Transverse colon (tissue), 4 donors: ENCODE measurements at regions not wholly inside any gene's neighbourhood (a gene's known extent, or its start where the extent isn't known, plus 50 kb on each side); places are given as distances from the start of the nearest gene placed in this dataset.
"Not testable (repeated sequence)": the region's sequence is repeated elsewhere in the genome, so short reads cannot be mapped to it uniquely, and the experiment has no call there.

Experiments used
- DNase-seq: peaks from one replicate; pipeline ENCODE4 v3.0.0-alpha.2; 2019
- H3K27ac ChIP-seq, 4 donors: fragments of 200-600 bp; sonication (generic); 2 replicates each; pipeline ENCODE4 v1.5.1; 2016 to 2018; ENCODE audit warnings: inconsistent platforms in 4 of 4
- H3K27me3 ChIP-seq: fragments of 200-600 bp; sonication (generic); 2 replicates; pipeline ENCODE4 v1.5.1; 2017; ENCODE audit warnings: inconsistent platforms
- H3K36me3 ChIP-seq, 4 donors: fragments of 200-600 bp; sonication (generic); 2 replicates each; pipeline ENCODE4 v1.5.1; 2017 to 2019; ENCODE audit warnings: inconsistent platforms in 4 of 4
- H3K4me1 ChIP-seq, 4 donors: fragments of 200-600 bp; sonication (generic); 2 replicates each; pipeline ENCODE4 v1.5.1; 2017 to 2020; ENCODE audit warnings: inconsistent platforms in 4 of 4
- H3K4me3 ChIP-seq, 4 donors: fragments of 200-600 bp; sonication (generic); 1 replicate in 1 of 4; 2 replicates in 3 of 4; pipeline versions ENCODE4 v1.5.1 to v1.6.1; 2017 to 2019; ENCODE audit warnings: inconsistent platforms in 4 of 4
- H3K9me3 ChIP-seq, 2 donors: fragments of 200-600 bp; sonication (generic); 2 replicates each; pipeline ENCODE4 v1.5.1; 2017 to 2019; ENCODE audit warnings: inconsistent platforms in 2 of 2
- EP300 ChIP-seq: sonication (generic); formaldehyde crosslinking; IDR thresholded peaks from one replicate; pipeline ENCODE4 v1.6.1; 2017; ENCODE audit warnings: antibody characterized with exemption, low read depth
- POLR2A ChIP-seq: fragments of 450-650 bp; IDR thresholded peaks from one replicate; pipeline ENCODE4 v1.6.1; 2016; ENCODE audit warnings: antibody characterized with exemption, mild to moderate bottlenecking, moderate library complexity
- POLR2AphosphoS5 ChIP-seq, 3 donors: sonication (generic); formaldehyde crosslinking; IDR thresholded peaks; one replicate each; pipeline ENCODE4 v1.6.1; 2016; ENCODE audit warnings: antibody characterized with exemption in 3 of 3
- WGBS, 2 donors: methylation state at CpG; one replicate each; pipeline ENCODE4 v1.1.5; 2018; ENCODE audit warnings: low coverage in 1 of 2; 5-methylcytosine and 5-hydroxymethylcytosine counted together
- in situ Hi-C, 4 donors: fragments of 200-750 bp; cut with MboI; loops; one replicate each; pipeline versions ENCODE4 v1.15.0 to v1.15.1; 2017; ENCODE audit warnings: low sequenced_read_pairs in 3 of 4, low pct_ligation_motif_present in 1 of 4, low pct_unique_long_range_greater_than_20kb in 1 of 4
- intact Hi-C: fragments of 100-400 bp; cut with DNase I; formaldehyde crosslinking; loops from one replicate; pipeline ENCODE4 v1.15.1; 2023; ENCODE audit warnings: low total_unique reads
- TF ChIP-seq, protein P1 (sequence below), 5 experiments: fragments of 200-600 bp in 3 of 5; fragments of 450-650 bp in 2 of 5; sonication (generic) in 3 of 5; IDR thresholded peaks; 1 replicate in 2 of 5; 2 replicates in 3 of 5; pipeline ENCODE4 v1.5.1; 2016 to 2017; ENCODE audit warnings: antibody characterized with exemption in 5 of 5, inconsistent platforms in 3 of 5, mild to moderate bottlenecking in 2 of 5, moderate library complexity in 1 of 5

GRCh38 chr5:71816307-71816706 is 97.2 kb downstream of the CARTPT start:
- Histone ChIP-seq H3K27ac (no peak overlapping the region), H3K9me3 (peaks cover 6% of the 10 kb centered on the region in 2 donors), H3K36me3 (no peaks in the 10 kb centered on the region), H3K4me1 (no peaks in the 10 kb centered on the region), H3K4me3 (no peak overlapping the region), H3K27me3 (no peaks in the 10 kb centered on the region)
- DNase-seq, result no peak
- WGBS, 2 donors, result 41 to 64% methylated on average over 3 to 4 of the region's 4 CpGs
- in situ Hi-C loops, result no loop called here
- TF ChIP-seq, protein P1, sequence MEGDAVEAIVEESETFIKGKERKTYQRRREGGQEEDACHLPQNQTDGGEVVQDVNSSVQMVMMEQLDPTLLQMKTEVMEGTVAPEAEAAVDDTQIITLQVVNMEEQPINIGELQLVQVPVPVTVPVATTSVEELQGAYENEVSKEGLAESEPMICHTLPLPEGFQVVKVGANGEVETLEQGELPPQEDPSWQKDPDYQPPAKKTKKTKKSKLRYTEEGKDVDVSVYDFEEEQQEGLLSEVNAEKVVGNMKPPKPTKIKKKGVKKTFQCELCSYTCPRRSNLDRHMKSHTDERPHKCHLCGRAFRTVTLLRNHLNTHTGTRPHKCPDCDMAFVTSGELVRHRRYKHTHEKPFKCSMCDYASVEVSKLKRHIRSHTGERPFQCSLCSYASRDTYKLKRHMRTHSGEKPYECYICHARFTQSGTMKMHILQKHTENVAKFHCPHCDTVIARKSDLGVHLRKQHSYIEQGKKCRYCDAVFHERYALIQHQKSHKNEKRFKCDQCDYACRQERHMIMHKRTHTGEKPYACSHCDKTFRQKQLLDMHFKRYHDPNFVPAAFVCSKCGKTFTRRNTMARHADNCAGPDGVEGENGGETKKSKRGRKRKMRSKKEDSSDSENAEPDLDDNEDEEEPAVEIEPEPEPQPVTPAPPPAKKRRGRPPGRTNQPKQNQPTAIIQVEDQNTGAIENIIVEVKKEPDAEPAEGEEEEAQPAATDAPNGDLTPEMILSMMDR (IDR thresholded peaks at IDR 0.05), result no peak
- TF ChIP-seq POLR2AphosphoS5 (IDR thresholded peaks at IDR 0.05) (no peak), EP300 (no peak), POLR2A (no peak)
- intact Hi-C loops, result no loop called here

- TF ChIP-seq POLR2AphosphoS5 (IDR thresholded peaks at IDR 0.05), result no peak
- no peak for TF ChIP-seq POLR2A
- TF ChIP-seq, protein P1 (IDR thresholded peaks at IDR 0.05), result no peak
- no peak for TF ChIP-seq EP300
- intact Hi-C loops, result no loop called here
- Histone ChIP-seq H3K4me3 (no peak overlapping the region), H3K27me3 (no peaks in the 10 kb centered on the region), H3K27ac (no peak overlapping the region), H3K36me3 (no peaks in the 10 kb centered on the region), H3K9me3 (peaks cover 6% of the 10 kb centered on the region in 2 donors), H3K4me1 (no peaks in the 10 kb centered on the region)
- WGBS, 2 donors, result 90 to 100% methylated on average over 1 to 7 of the region's 7 CpGs
- DNase-seq, result no peak
- in situ Hi-C loops, result no loop called here
These were observed 98.8 kb downstream of the CARTPT start for GRCh38 chr5:71817891-71818290.

GRCh38 chr5:71821029-71821428 is 102.0 kb downstream of the CARTPT start:
- Histone ChIP-seq H3K9me3 (peaks cover 13 to 23% of the 10 kb centered on the region in 2 donors), H3K27ac (no peak overlapping the region), H3K27me3 (no peaks in the 10 kb centered on the region), H3K36me3 (no peaks in the 10 kb centered on the region), H3K4me3 (no peak overlapping the region), H3K4me1 (no peaks in the 10 kb centered on the region)
- TF ChIP-seq POLR2AphosphoS5 (IDR thresholded peaks at IDR 0.05), result no peak
- no peak for TF ChIP-seq POLR2A
- in situ Hi-C loops (no loop called here), intact Hi-C loops (no loop called here)
- WGBS, 2 donors, result 86 to 88% methylated on average over 1 of the region's 1 CpG
- no peak for DNase-seq

GRCh38 chr5:71822065-71822464 is 103.0 kb downstream of the CARTPT start:
- intact Hi-C loops, H3K27ac ChIP-seq, in situ Hi-C loops, H3K27me3 ChIP-seq, DNase-seq, H3K4me3 ChIP-seq, H3K36me3 ChIP-seq, H3K4me1 ChIP-seq: not testable (repeated sequence)
- H3K9me3 ChIP-seq, result peaks cover 19 to 30% of the 10 kb centered on the region in 2 donors

GRCh38 chr5:71825992-71826391 is 106.9 kb downstream of the CARTPT start:
- Histone ChIP-seq H3K9me3 (peaks cover 15 to 27% of the 10 kb centered on the region in 2 donors), H3K27ac (no peak overlapping the region), H3K4me1 (peaks cover 0 to 8% (median 4%) of the 10 kb centered on the region in 4 donors), H3K4me3 (no peak overlapping the region), H3K27me3 (no peaks in the 10 kb centered on the region), H3K36me3 (no peaks in the 10 kb centered on the region)
- intact Hi-C loops (no loop called here), in situ Hi-C loops (no loop called here)
- TF ChIP-seq EP300, result no peak
- TF ChIP-seq, protein P1 (IDR thresholded peaks at IDR 0.05), result no peak
- no peak for TF ChIP-seq POLR2AphosphoS5 (IDR thresholded peaks at IDR 0.05)
- TF ChIP-seq POLR2A, result no peak
- WGBS, 2 donors, result 84 to 93% methylated on average over 1 of the region's 1 CpG
- DNase-seq, result no peak
